Neural cell (in vitro differentiated cells): ENCODE measurements at regions not wholly inside any gene's neighbourhood (a gene's known extent, or its start where the extent isn't known, plus 50 kb on each side); places are given as distances from the start of the nearest gene placed in this dataset.

Experiments used
- CTCF ChIP-seq: fragments of 450-650 bp; IDR thresholded peaks from 2 replicates; pipeline ENCODE4 v1.5.1; 2014; ENCODE audit warnings: antibody characterized with exemption, mild to moderate bottlenecking, moderate library complexity; ENCODE audit not compliant: poor library complexity, severe bottlenecking
- EZH2 ChIP-seq: fragments of 200-600, 300-800 bp; shearing (Covaris generic), sonication (generic); IDR thresholded peaks from 2 replicates; pipeline ENCODE4 v1.6.1; 2014; ENCODE audit warnings: antibody characterized with exemption, low read length, borderline replicate concordance, mild to moderate bottlenecking; ENCODE audit not compliant: insufficient read depth, poor library complexity, severe bottlenecking
- REST ChIP-seq: IDR thresholded peaks from 2 replicates; pipeline ENCODE4 v1.6.1; 2012; ENCODE audit warnings: borderline replicate concordance

- TF ChIP-seq EZH2 (no peak), REST (no peak), CTCF (no peak)
Observed at GRCh38 chr5:82544004-82544403, 265.9 kb upstream of the RPS23 start.
